GM18861 (cell line): ENCODE measurements at regions not wholly inside any gene's neighbourhood (a gene's known extent, or its start where the extent isn't known, plus 50 kb on each side); places are given as distances from the start of the nearest gene placed in this dataset.

Experiments
- ATAC-seq: cut with Tn5 transposase; IDR thresholded peaks from one replicate; pipeline ENCODE4 v1.9.1; 2021; ENCODE audit not compliant: unreplicated experiment

DNA sequence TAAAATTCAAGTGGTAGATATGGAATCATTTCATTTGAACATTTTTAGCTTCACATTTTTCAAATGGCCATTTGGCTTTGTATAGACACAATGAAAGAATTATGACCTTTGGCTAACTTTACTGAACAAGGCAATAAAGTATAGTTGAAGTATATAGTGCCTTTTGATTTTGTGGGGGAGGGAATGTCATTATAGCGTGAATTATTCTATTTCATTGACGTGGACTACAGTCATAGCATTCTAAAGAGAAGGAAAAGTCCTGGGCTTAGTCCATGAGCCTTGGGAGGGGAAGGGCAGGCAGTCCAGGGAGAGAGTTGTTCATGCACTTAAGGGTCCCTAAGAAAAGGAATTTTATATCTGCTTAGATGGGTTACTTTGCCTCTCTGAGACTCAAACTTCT lies 181.4 kb upstream of the GPR26 start:
- no peak for ATAC-seq

DNA sequence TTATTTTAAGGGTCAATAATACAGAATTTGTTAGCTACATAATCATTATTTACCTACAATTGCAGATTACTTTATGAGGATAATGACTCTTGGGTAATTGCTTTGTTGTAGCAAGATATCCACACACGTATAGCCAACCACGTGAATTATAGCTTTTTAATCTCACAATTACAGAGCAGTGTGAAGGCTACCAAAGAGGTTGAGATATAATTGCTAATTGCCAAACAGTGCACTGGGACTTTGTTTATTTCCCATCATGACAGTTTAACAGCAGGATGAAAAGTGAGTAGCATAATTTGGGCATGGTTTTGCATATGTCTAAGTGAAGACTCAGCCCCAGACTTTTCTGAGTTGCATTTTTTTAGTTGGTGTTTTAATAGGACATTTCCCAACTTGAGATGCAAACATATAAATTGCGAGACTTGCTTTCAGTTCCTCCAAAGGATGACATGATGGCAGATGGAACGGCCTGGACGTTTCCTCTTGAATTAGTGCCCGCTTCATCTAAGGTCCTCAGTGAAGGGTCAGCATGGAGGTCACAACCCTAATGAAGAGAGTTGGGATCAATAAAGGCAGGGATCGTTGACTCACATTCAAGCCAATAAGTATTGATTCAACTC lies 180.7 kb upstream of the GPR26 start:
- ATAC-seq: no peak

DNA sequence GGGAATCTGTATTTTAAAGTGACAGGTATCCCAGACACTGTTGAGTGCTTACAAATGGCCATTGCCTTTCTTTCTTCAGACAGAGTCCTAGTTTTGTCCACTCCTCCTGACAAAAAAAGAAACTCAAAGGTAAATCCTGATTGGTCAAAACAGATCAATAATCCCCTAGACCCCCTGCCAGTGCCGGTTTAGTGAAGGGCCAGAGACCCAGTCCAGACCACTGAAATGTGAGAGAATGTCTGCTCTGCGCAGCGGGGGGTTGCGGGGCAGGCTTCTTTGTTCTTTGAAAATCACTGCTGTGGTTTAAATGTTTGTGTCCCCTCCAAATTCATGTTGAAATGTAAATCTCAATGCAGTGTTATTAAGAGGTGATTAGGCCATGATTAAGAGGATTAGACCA lies 177.7 kb upstream of the GPR26 start:
- no peak for ATAC-seq

DNA sequence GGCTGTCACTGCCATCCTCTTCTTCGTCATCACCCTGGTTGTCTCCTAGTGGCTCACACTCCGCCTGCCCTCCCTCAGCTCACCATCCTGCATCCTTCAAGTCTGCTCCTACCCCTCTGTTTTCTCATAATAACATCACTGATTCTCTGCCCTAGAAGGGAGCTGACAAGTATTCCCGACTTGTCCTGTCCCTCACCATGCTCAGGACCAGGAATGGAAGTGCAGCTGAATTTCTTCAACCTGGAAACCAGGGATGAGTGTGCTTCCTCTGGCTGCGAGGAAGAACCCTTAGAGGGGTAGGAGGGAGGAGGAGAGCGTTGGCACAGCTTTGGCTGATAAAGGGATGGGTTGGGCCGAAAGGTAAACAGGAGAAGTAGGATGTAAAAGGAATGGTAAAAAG lies 174.8 kb upstream of the GPR26 start:
- no peak for ATAC-seq

- ATAC-seq: no peak
These were observed 174.1 kb upstream of the GPR26 start for GRCh38 chr10:123492016-123492415.

DNA sequence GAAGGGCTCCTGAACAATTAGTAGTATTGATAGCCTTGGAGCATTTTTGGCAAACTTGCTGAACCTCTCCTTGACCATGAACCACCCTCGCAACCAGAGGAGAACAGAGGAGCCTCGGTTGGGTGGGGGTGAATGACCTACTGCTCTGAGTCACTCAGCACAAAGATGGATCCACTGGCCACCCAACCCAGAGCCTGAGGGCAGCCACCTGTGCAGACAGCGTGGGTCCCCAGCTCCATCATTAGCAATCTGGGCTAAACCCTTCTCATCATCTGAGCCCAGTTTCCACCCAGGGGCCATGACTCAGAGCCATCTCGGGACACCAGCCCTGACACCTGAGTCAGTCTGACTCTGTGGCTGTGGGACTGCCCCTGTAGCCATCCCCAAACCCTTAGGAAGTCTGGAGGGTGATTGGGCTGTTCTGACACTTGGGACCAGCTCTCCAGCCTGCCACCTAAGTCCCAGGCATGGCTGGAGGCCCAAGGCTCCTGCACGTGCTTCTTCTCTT lies 171.8 kb upstream of the GPR26 start:
- ATAC-seq: no peak

GRCh38 chr10:123496375-123496774 lies 169.8 kb upstream of the GPR26 start:
- ATAC-seq: no peak

DNA sequence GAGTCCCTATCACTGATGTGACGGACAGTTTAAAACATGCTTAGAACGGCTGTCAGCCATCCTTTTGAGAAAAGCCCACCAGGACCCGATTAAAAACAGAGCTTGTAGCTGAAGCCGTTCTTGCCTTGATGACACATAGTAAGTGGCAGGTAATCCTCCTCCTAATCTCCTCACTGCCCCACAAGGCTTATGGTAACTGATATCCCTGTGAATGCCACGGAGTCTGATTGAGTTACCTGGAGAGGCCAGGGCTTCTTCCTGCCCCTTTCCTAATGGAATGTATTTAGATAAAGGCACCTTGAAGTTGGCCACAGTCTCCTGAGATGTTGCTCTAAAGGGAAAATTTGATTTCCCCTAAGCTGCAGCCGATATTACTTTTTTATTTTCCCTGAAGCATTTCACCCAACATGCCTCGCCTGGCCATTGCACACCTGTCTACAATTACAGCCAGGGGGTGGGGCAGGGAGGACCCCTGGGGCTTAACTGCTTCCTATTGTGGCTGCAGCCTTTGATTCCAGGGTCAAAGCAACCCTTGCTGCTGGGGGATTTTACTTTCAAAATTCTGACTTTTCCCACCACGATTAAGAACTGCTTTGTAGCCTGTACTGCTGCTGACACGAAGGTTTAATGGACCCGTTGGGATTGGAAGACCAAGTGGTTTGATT lies 169.0 kb upstream of the GPR26 start:
- no peak for ATAC-seq

- ATAC-seq: no peak
These were observed 166.0 kb upstream of the GPR26 start for GRCh38 chr10:123500110-123500509.

GRCh38 chr10:123501148-123501547 lies 165.0 kb upstream of the GPR26 start:
- no peak for ATAC-seq

- ATAC-seq: no peak
These were observed 163.2 kb upstream of the GPR26 start for GRCh38 chr10:123502983-123503382.

GRCh38 chr10:123506455-123506854 lies 159.7 kb upstream of the GPR26 start:
- ATAC-seq: no peak

DNA sequence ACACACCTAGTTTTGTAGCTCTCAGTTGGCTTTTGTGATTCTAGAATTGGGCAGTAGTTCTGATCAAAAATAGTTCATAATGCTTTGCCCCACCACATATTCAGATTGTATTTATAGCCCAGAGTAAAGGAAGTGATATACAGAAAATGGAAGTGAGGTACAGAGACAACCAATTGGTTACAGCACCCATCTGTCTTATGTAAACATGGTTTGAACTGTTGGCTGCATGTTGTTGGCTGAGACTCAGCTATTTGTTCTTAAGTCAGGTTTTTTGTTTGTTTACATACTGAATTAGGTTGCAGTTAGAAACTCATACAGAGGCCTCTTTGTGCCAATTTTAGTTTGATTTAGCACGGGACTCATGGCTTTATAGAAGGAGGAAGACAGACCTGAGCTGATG lies 158.9 kb upstream of the GPR26 start:
- no peak for ATAC-seq

- ATAC-seq: no peak
These were observed 156.8 kb upstream of the GPR26 start for GRCh38 chr10:123509338-123509737.

- no peak for ATAC-seq
These were observed 153.0 kb upstream of the GPR26 start for GRCh38 chr10:123512901-123513775.

DNA sequence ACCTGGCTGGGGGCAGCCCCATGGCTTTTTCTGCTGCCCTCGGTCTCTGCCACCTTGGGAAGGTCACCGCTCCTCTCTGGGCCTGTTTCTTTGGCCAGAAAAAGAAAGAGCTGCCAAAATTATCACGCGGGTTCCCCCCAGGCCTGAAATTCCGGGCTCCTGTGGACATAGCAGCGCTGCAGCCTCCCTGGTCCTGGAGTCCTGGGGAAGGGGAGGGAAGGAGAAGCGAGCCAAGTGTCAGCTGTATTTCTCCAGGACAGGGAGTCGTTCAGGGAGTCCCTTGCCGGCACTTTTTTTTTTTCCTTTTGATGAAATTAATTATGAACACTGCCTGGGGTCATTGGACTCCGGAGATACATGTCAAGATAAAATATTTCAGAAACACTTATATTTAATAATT lies 152.3 kb upstream of the GPR26 start:
- no peak for ATAC-seq

DNA sequence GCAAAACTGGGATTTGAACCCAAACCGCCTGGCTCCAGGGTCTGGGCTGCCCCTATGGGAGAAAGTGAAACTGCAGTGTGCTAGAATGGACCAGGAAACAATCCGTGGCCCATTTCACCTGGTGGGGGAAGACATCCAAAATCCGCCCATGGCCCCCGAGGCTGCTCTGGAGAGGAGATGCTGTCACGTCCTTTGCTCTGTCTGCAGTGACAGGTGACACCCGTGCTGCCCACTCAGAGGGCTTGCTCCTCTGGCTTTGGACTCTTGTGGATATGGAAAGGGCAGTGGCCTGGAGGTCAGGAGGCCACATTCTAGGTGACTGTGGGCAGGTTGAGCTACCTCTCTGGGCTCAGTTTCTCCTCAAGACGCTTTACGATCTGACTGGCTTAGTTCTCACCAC lies 151.2 kb upstream of the GPR26 start:
- ATAC-seq: no peak

DNA sequence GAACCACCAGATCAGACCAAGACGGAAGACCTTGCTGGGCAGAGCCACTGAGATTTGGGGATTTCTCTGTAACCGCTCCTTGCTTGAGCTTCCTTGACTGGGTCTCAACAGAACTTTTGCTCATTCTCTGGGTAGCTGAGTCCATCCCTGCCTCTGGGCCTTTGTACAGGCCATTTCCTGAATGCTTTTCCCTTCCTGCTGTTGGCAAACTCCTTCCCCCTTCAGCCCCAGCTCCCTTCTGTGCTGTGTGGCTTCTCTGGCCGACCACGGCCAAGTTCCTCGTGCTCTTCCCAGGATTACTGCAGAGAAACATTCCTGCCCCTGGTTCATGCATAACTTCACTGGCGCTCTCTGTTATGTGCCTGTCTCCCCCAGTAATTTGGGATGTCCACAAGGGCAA lies 150.5 kb upstream of the GPR26 start:
- ATAC-seq: no peak

DNA sequence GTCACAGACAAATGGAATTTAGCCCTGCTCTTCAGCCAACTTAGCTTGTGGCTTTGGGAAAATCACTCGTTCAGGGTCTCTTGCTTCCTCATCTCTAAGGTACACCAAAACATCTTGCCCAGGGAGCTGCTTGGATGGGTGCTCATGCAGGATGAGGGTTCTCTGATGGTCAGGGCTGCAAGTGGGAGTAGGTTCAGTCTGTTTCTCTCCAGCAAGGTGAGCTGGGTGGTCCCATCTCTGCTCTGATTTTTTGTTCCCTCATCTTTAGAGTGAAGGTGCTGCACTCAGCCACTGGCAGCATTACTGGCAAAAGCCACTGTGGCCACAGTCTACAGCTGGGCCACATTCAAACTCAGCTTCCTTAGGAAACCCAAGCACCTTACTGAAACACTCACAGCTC lies 149.9 kb upstream of the GPR26 start:
- ATAC-seq: no peak

DNA sequence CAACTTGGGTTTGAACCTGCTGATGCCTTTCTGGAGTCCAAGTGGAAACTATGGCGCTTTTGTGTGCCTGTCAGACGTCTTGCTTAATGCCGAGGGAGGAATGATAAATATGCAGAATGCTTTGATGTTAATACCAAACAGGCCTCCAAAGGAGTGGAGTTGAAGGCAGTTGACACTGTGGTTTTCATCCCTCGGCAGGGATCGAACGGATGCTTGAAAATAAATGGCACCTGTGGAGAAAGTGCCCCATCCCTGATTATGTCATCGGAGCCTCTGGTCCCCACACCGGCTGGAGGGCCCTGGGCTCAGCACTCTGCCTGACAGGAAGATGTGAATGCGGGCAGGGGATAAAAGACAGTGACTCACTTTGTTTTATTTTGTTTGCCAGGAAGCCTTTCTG lies 148.7 kb upstream of the GPR26 start:
- ATAC-seq: no peak

DNA sequence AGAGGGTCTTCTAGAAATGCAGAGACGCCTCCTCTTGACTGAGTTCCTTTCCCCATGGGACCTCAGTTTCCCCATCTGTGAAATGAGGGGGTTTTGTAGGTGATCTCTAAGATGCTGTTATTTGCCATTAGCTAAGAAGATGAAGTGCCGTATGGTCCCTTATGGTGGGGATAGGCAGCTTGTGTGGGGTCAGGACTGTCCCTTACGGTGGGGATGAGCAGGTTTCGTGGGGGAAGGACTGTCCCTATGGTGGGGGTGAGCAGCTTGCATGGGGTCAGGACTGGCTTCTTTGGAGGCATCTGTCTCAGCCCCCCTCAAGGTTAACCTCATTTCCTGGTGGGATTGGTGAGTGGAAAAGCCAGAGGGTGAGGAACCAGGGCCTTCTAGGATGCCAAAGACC lies 148.3 kb upstream of the GPR26 start:
- no peak for ATAC-seq

DNA sequence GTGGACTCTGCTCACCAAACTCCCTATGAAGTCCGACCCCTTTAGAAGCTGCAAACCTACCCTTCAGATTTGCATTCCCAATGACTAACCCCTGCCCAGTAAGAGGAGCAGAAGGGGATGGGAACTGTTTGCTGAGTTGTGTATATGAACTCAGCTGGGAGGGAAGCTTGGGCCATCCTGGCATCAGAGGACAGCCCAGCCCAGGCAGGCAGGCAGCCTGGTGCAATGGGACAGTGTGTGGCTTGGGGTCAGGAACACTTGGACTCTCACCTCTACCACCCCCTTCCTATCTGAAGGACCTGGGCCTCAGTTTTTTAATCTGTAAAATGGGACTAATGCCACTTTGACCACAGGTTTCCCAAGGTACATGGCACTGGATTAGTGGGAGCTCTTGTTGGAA lies 147.4 kb upstream of the GPR26 start:
- no peak for ATAC-seq
